Osteocyte (in vitro differentiated cells): ENCODE measurements at regions not wholly inside any gene's neighbourhood (a gene's known extent, or its start where the extent isn't known, plus 50 kb on each side); places are given as distances from the start of the nearest gene placed in this dataset.

Experiments used
- DNase-seq: peaks from one replicate; pipeline ENCODE4 v3.0.0; 2021; ENCODE audit warnings: mixed read lengths; ENCODE audit not compliant: unreplicated experiment; ENCODE audit errors: extremely low spot score
- H3K27ac Mint-ChIP-seq: one replicate; pipeline ENCODE4 v1.8.0; 2021; ENCODE audit warnings: mild to moderate bottlenecking, mixed read lengths; ENCODE audit not compliant: unreplicated experiment
- H3K27me3 Mint-ChIP-seq: one replicate; pipeline ENCODE4 v1.8.0; 2021; ENCODE audit warnings: mixed read lengths; ENCODE audit not compliant: unreplicated experiment
- H3K36me3 Mint-ChIP-seq: one replicate; pipeline ENCODE4 v1.8.0; 2021; ENCODE audit warnings: mixed read lengths; ENCODE audit not compliant: unreplicated experiment
- H3K4me1 Mint-ChIP-seq: one replicate; pipeline ENCODE4 v1.8.0; 2021; ENCODE audit warnings: mixed read lengths; ENCODE audit not compliant: unreplicated experiment
- H3K4me3 Mint-ChIP-seq: one replicate; pipeline ENCODE4 v1.8.0; 2021; ENCODE audit warnings: mild to moderate bottlenecking, moderate library complexity, mixed read lengths; ENCODE audit not compliant: unreplicated experiment
- H3K9me3 Mint-ChIP-seq: one replicate; pipeline ENCODE4 v1.8.0; 2021; ENCODE audit warnings: mixed read lengths; ENCODE audit not compliant: unreplicated experiment
- TF ChIP-seq, protein P1 (sequence below): fragments of 200-600 bp; sonication (generic); IDR thresholded peaks from 2 replicates; pipeline ENCODE4 v1.5.0; 2021; ENCODE audit warnings: antibody characterized with exemption, mild to moderate bottlenecking, moderate library complexity

DNA sequence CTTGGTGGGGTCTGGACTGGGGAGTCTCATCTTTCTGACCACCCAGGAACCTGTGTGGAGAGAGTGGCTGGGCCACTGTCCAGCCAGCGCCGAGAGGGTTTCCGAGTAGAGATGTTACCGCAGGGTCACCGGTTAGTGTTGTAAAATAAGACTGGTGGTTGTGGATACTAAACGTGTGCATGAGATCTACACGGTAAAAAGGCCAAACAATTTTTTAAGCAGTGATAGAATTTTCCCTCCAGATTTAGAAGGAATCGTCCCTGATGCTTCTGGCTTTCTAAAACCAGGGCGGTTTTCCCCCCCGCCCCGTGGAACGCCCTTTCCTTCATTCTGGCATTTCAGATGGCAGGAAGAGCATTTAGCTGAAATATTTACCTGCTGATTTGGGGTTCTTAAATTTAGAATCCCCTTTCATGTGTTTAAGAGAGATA is 72.6 kb upstream of the PPARA start:
- Mint-ChIP-seq H3K27ac (peak overlapping the region; percentile 80), H3K9me3 (no peaks in the 10 kb centered on the region), H3K4me1 (peaks cover 76% of the 10 kb centered on the region), H3K36me3 (peaks cover 48% of the 10 kb centered on the region), H3K27me3 (no peaks in the 10 kb centered on the region), H3K4me3 (peak overlapping the region; percentile 89)
- TF ChIP-seq, protein P1, sequence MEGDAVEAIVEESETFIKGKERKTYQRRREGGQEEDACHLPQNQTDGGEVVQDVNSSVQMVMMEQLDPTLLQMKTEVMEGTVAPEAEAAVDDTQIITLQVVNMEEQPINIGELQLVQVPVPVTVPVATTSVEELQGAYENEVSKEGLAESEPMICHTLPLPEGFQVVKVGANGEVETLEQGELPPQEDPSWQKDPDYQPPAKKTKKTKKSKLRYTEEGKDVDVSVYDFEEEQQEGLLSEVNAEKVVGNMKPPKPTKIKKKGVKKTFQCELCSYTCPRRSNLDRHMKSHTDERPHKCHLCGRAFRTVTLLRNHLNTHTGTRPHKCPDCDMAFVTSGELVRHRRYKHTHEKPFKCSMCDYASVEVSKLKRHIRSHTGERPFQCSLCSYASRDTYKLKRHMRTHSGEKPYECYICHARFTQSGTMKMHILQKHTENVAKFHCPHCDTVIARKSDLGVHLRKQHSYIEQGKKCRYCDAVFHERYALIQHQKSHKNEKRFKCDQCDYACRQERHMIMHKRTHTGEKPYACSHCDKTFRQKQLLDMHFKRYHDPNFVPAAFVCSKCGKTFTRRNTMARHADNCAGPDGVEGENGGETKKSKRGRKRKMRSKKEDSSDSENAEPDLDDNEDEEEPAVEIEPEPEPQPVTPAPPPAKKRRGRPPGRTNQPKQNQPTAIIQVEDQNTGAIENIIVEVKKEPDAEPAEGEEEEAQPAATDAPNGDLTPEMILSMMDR = no peak
- no peak for DNase-seq

GRCh38 chr22:46078241-46079092 is 71.9 kb upstream of the PPARA start:
- peak overlapping the region; percentile 52 for H3K27ac Mint-ChIP-seq

GRCh38 chr22:46079093-46079860 is 71.0 kb upstream of the PPARA start:
- Mint-ChIP-seq H3K4me1 (peaks cover 80% of the 10 kb centered on the region), H3K36me3 (peaks cover 42% of the 10 kb centered on the region), H3K27ac (peak overlapping the region; percentile 52), H3K4me3 (peak overlapping the region; percentile 33), H3K27me3 (no peaks in the 10 kb centered on the region), H3K9me3 (no peaks in the 10 kb centered on the region)
- DNase-seq = no peak
- TF ChIP-seq, protein P1 = no peak

More at GRCh38 chr22:46078241-46079092, 71.9 kb upstream of the PPARA start:
- H3K4me1 Mint-ChIP-seq = peaks cover 79% of the 10 kb centered on the region
- H3K36me3 Mint-ChIP-seq = peaks cover 47% of the 10 kb centered on the region
- H3K27me3 Mint-ChIP-seq = no peaks in the 10 kb centered on the region
- no peak for DNase-seq
- H3K4me3 Mint-ChIP-seq = no peak overlapping the region
- no peaks in the 10 kb centered on the region for H3K9me3 Mint-ChIP-seq
- TF ChIP-seq, protein P1 = no peak

DNA sequence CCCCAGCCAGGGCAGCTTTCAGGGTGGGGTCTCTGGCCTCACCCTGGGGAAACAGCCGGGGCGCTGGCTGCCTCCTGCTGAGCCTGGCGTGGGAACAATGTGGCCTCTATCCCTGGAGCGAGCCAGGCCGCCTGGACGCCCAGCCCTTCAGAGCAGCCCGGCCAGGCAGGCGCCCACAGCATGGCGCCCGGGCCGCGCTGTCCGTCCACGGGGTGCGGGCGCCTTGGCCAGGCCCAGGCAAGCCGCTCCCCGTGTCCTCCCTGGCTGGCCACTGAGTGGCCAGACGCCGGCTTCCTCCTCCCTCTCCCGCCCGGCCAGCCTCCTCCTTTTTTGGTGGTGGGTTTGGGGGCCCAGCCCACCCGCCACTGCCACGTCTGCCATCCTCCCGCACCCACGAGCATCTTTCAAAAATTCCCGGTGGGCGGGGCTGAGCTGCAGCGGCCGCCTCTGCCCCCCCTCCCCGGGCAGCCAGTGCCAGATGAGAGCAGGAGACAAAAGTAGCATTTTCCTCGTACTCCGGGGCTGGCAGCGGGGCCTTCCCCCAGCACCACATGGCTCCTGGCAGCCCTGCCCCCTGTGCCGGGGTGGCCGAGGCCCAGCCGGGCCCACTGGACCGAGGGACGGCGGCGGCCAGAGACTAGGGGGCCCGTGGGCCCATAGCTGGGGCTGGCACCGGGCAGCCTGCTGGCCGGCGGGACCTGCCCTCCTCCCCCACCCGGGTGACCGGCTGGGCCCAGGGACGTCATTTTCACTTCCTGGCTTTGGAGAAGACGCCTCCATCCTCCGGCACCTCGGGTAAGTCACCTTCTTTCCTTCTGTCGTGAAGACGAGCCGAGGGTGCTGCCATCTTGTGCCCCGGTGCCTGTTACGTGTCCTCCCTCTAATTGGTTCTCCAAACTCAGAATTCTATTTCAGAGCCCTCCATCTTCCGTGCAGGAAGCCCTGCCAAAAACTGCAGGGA is 70.2 kb upstream of the PPARA start:
- H3K4me3 Mint-ChIP-seq = no peak overlapping the region
- peaks cover 78% of the 10 kb centered on the region for H3K4me1 Mint-ChIP-seq
- H3K27ac Mint-ChIP-seq = peak overlapping the region; percentile 57
- no peaks in the 10 kb centered on the region for H3K27me3 Mint-ChIP-seq
- DNase-seq = no peak
- TF ChIP-seq, protein P1 = no peak
- H3K9me3 Mint-ChIP-seq = no peaks in the 10 kb centered on the region
- H3K36me3 Mint-ChIP-seq = peaks cover 37% of the 10 kb centered on the region
